CD14-positive monocyte (primary cell): ENCODE measurements at regions not wholly inside any gene's neighbourhood (a gene's known extent, or its start where the extent isn't known, plus 50 kb on each side); places are given as distances from the start of the nearest gene placed in this dataset.

Experiments
- DNase-seq, 3 donors: peaks; one replicate each; pipeline ENCODE4 v3.0.0-alpha.2; 2011 to 2022
- H2AFZ ChIP-seq: 2 replicates; pipeline ENCODE4 v1.6.0; 2012; ENCODE audit warnings: mild to moderate bottlenecking, low read depth, low read length, inconsistent platforms; ENCODE audit not compliant: insufficient read depth, poor library complexity, severe bottlenecking
- H3K27ac ChIP-seq, 2 donors: 1 replicate in 1 of 2; 2 replicates in 1 of 2; pipeline ENCODE4 v1.5.1; 2012 to 2013; ENCODE audit warnings: low read length in 2 of 2, control low read depth in 1 of 2, inconsistent platforms in 1 of 2, low read depth in 1 of 2, mild to moderate bottlenecking in 1 of 2
- H3K27me3 ChIP-seq, 2 donors: one replicate each; pipeline versions ENCODE4 v1.6.0 to v1.6.1; 2011 to 2013; ENCODE audit warnings: low read length in 2 of 2; ENCODE audit not compliant: control insufficient read depth in 2 of 2, insufficient read depth in 2 of 2
- H3K36me3 ChIP-seq, 2 donors: replicated peaks in 1 of 2; 1 replicate in 1 of 2; 2 replicates in 1 of 2; pipeline versions ENCODE4 v1.5.1 to v1.6.1; 2012 to 2013; ENCODE audit warnings: low read length in 2 of 2, control low read depth in 1 of 2, inconsistent platforms in 1 of 2, mild to moderate bottlenecking in 1 of 2; ENCODE audit not compliant: insufficient read depth in 2 of 2, control insufficient read depth in 1 of 2
- H3K4me1 ChIP-seq, 2 donors: 1 replicate in 1 of 2; 2 replicates in 1 of 2; pipeline versions ENCODE4 v1.5.1 to v1.6.1; 2012 to 2013; ENCODE audit warnings: low read length in 2 of 2, control low read depth in 1 of 2, inconsistent platforms in 1 of 2, mild to moderate bottlenecking in 1 of 2, moderate library complexity in 1 of 2; ENCODE audit not compliant: insufficient read depth in 2 of 2, control insufficient read depth in 1 of 2
- H3K4me2 ChIP-seq: replicated peaks from 2 replicates; pipeline ENCODE3; 2012; ENCODE audit warnings: low read length, moderate library complexity, mild to moderate bottlenecking; ENCODE audit not compliant: poor library complexity, severe bottlenecking; ENCODE audit errors: extremely low read depth
- H3K4me3 ChIP-seq, 3 experiments: fragments of 200-600 bp in 1 of 3; sonication (generic) in 1 of 3; replicated peaks in 1 of 3; 1 replicate in 2 of 3; 2 replicates in 1 of 3; pipeline ENCODE4 v1.5.1; 2011 to 2013; ENCODE audit warnings: low read length in 3 of 3, mild to moderate bottlenecking in 3 of 3, control low read depth in 2 of 3, low read depth in 2 of 3, inconsistent platforms in 1 of 3, moderate library complexity in 1 of 3
- H3K79me2 ChIP-seq: 2 replicates; pipeline ENCODE4 v1.6.0; 2012; ENCODE audit warnings: mild to moderate bottlenecking, control low read depth, inconsistent platforms, low read length, moderate library complexity; ENCODE audit not compliant: insufficient read depth
- H3K9ac ChIP-seq: 2 replicates; pipeline ENCODE4 v1.6.0; 2017; ENCODE audit warnings: low read length, mild to moderate bottlenecking; ENCODE audit not compliant: insufficient read depth, poor library complexity, severe bottlenecking
- H3K9me3 ChIP-seq, 2 donors: replicated peaks in 1 of 2; 1 replicate in 1 of 2; 2 replicates in 1 of 2; pipeline versions ENCODE4 v1.5.1 to v1.6.1; 2012 to 2013; ENCODE audit warnings: low read length in 2 of 2, control low read depth in 1 of 2; ENCODE audit not compliant: control insufficient read depth in 1 of 2, insufficient read depth in 1 of 2
- H4K20me1 ChIP-seq: 2 replicates; pipeline ENCODE4 v1.6.0; 2012; ENCODE audit warnings: mild to moderate bottlenecking, low read length, control low read depth, moderate library complexity; ENCODE audit not compliant: insufficient read depth
- H3K27ac Mint-ChIP-seq, 7 donors: one replicate each; pipeline ENCODE4 v1.8.0; 2020; ENCODE audit warnings: mild to moderate bottlenecking in 7 of 7, mixed read lengths in 7 of 7, moderate library complexity in 6 of 7, inconsistent platforms in 2 of 7
- H3K27me3 Mint-ChIP-seq, 3 donors: one replicate each; pipeline ENCODE4 v1.8.0; 2021 to 2022; ENCODE audit warnings: low read depth in 3 of 3, mild to moderate bottlenecking in 3 of 3, mixed read lengths in 3 of 3, moderate library complexity in 3 of 3, inconsistent platforms in 1 of 3
- H3K36me3 Mint-ChIP-seq, 2 donors: one replicate each; pipeline ENCODE4 v1.8.0; 2020; ENCODE audit warnings: mixed read lengths in 2 of 2, inconsistent platforms in 1 of 2, mild to moderate bottlenecking in 1 of 2
- H3K4me1 Mint-ChIP-seq: one replicate; pipeline ENCODE4 v1.8.0; 2020; ENCODE audit warnings: mild to moderate bottlenecking, mixed read lengths
- H3K4me3 Mint-ChIP-seq, 2 donors: one replicate each; pipeline ENCODE4 v1.8.0; 2020; ENCODE audit warnings: mild to moderate bottlenecking in 2 of 2, mixed read lengths in 2 of 2, moderate library complexity in 1 of 2
- H3K9me3 Mint-ChIP-seq, 7 donors: one replicate each; pipeline ENCODE4 v1.8.0; 2020 to 2022; ENCODE audit warnings: mixed read lengths in 7 of 7, mild to moderate bottlenecking in 6 of 7, moderate library complexity in 6 of 7, inconsistent platforms in 2 of 7
- CTCF ChIP-seq: fragments of 200-600 bp; IDR thresholded peaks from one replicate; pipeline ENCODE4 v1.8.0; 2022; ENCODE audit warnings: antibody characterized with exemption, mild to moderate bottlenecking
- WGBS: methylation state at CpG from one replicate; pipeline ENCODE4 v1.1.5; 2013; ENCODE audit warnings: missing lambda C conversion rate; ENCODE audit not compliant: insufficient coverage; 5-methylcytosine and 5-hydroxymethylcytosine counted together
- intact Hi-C, 2 donors: fragments of 100-400 bp; cut with micrococcal nuclease; formaldehyde crosslinking; loops; one replicate each; pipeline versions ENCODE4 v1.15.0 to v1.15.1; 2023

- WGBS = no CpG with 5 or more reads among the region's 5 CpGs
- H3K36me3 Mint-ChIP-seq = no peaks in the 10 kb centered on the region
- DNase-seq = no peak
- Histone ChIP-seq H3K9ac (no peak overlapping the region), H3K9me3 (no peaks in the 10 kb centered on the region), H3K27me3 (no peaks in the 10 kb centered on the region), H4K20me1 (no peaks in the 10 kb centered on the region), H3K36me3 (no peaks in the 10 kb centered on the region), H3K79me2 (no peaks in the 10 kb centered on the region), H3K4me3 (no peak overlapping the region), H3K4me2 (no peak overlapping the region), H3K4me1 (no peaks in the 10 kb centered on the region), H2AFZ (no peak overlapping the region), H3K27ac (no peak overlapping the region)
- H3K9me3 Mint-ChIP-seq = peaks cover 0 to 7% (median 3%) of the 10 kb centered on the region in 7 donors
- no peaks in the 10 kb centered on the region for H3K27me3 Mint-ChIP-seq
- TF ChIP-seq CTCF = no peak
- no peak overlapping the region for H3K4me3 Mint-ChIP-seq
- peaks cover 6% of the 10 kb centered on the region for H3K4me1 Mint-ChIP-seq
- intact Hi-C loops = no loop called here
- H3K27ac Mint-ChIP-seq = no peak overlapping the region
Observed at GRCh38 chr1:198084241-198084908, 72.4 kb upstream of the NEK7 start.

- Mint-ChIP-seq H3K4me1 (peaks cover 6% of the 10 kb centered on the region), H3K27ac (no peak overlapping the region), H3K36me3 (no peaks in the 10 kb centered on the region), H3K27me3 (no peaks in the 10 kb centered on the region), H3K4me3 (no peak overlapping the region), H3K9me3 (no peaks in the 10 kb centered on the region)
- Histone ChIP-seq H3K27me3 (no peaks in the 10 kb centered on the region), H4K20me1 (no peaks in the 10 kb centered on the region), H3K79me2 (no peaks in the 10 kb centered on the region), H3K4me3 (no peak overlapping the region), H3K4me1 (no peaks in the 10 kb centered on the region), H3K4me2 (no peak overlapping the region), H3K9me3 (no peaks in the 10 kb centered on the region), H2AFZ (no peak overlapping the region), H3K9ac (no peak overlapping the region), H3K36me3 (no peaks in the 10 kb centered on the region), H3K27ac (no peak overlapping the region)
- no peak for TF ChIP-seq CTCF
- no peak for DNase-seq
- intact Hi-C loops = no loop called here
- WGBS = no CpG with 5 or more reads among the region's 1 CpG
Observed at GRCh38 chr1:198086051-198086745, 70.6 kb upstream of the NEK7 start.
